IMR-90 (cell line): ENCODE measurements at regions not wholly inside any gene's neighbourhood (a gene's known extent, or its start where the extent isn't known, plus 50 kb on each side); places are given as distances from the start of the nearest gene placed in this dataset.
"Not testable (repeated sequence)": the region's sequence is repeated elsewhere in the genome, so short reads cannot be mapped to it uniquely, and the experiment has no call there.

Source experiments
- ATAC-seq: fragments of 200-7000 bp; cut with Tn5 transposase; 2 replicates; pipeline ENCODE4 v1.9.1; 2020; ENCODE audit warnings: low read depth, mild to moderate bottlenecking, moderate library complexity
- BruUV-seq: library from RNA; stranded (reverse); fragments of 400-500 nt; replicated peaks from 2 replicates; lab custom pipeline; 2021; lab: Mats Ljungman, UMichigan
- CTCF ChIA-PET: fragments of 300-600 bp; formaldehyde crosslinking; extraction: SDS; loops from one replicate; lab custom pipeline; 2021; ENCODE audit warnings: antibody characterized with exemption; lab: Yijun Ruan, JAX
- POLR2A ChIA-PET: fragments of 300-600 bp; sonication (Branson Sonifier 250); formaldehyde crosslinking; loops from one replicate; lab custom pipeline; 2022; ENCODE audit warnings: antibody characterized with exemption; ENCODE audit not compliant: unreplicated experiment; lab: Charles Lee
- DNase-seq: peaks from one replicate; pipeline ENCODE4 v3.0.0; 2013
- H2AFZ ChIP-seq: replicated peaks from 2 replicates; pipeline ENCODE3; 2013; ENCODE audit warnings: low read length, mild to moderate bottlenecking; ENCODE audit not compliant: poor library complexity
- H2AK5ac ChIP-seq: 2 replicates; pipeline ENCODE4 v1.6.1; 2013; ENCODE audit warnings: low read depth, low read length, inconsistent platforms
- H2AK9ac ChIP-seq: replicated peaks from 2 replicates; pipeline ENCODE3; 2013; ENCODE audit warnings: mild to moderate bottlenecking, low read depth, low read length, moderate library complexity; ENCODE audit not compliant: poor library complexity
- H2BK120ac ChIP-seq: 2 replicates; pipeline ENCODE4 v1.6.1; 2013; ENCODE audit warnings: low read depth, low read length, inconsistent platforms
- H2BK15ac ChIP-seq: 3 replicates; pipeline ENCODE4 v1.6.1; 2013; ENCODE audit warnings: low read depth, low read length, inconsistent platforms
- H2BK20ac ChIP-seq: 2 replicates; pipeline ENCODE4 v1.6.1; 2013; ENCODE audit warnings: low read depth, mild to moderate bottlenecking, inconsistent platforms, low read length, moderate library complexity
- H2BK5ac ChIP-seq: 2 replicates; pipeline ENCODE4 v1.6.1; 2013; ENCODE audit warnings: mild to moderate bottlenecking, low read depth, low read length, inconsistent platforms; ENCODE audit not compliant: poor library complexity, severe bottlenecking
- H3K14ac ChIP-seq: replicated peaks from 2 replicates; pipeline ENCODE4 v1.6.1; 2013; ENCODE audit warnings: low read depth, low read length, inconsistent platforms
- H3K18ac ChIP-seq: 2 replicates; pipeline ENCODE4 v1.6.1; 2013; ENCODE audit warnings: low read depth, low read length, control low read depth
- H3K23ac ChIP-seq: 2 replicates; pipeline ENCODE4 v1.6.1; 2013; ENCODE audit warnings: low read depth, low read length, inconsistent platforms
- H3K27ac ChIP-seq: 2 replicates; pipeline ENCODE4 v1.5.1; 2013; ENCODE audit warnings: mild to moderate bottlenecking, control low read depth, low read length; ENCODE audit not compliant: insufficient read depth
- H3K27me3 ChIP-seq: 2 replicates; pipeline ENCODE4 v1.6.1; 2013; ENCODE audit warnings: low read length; ENCODE audit not compliant: control insufficient read depth, insufficient read depth
- H3K36me3 ChIP-seq: 2 replicates; pipeline ENCODE4 v1.6.1; 2013; ENCODE audit warnings: low read length, mixed read lengths; ENCODE audit not compliant: control insufficient read depth, insufficient read depth
- H3K4ac ChIP-seq: 2 replicates; pipeline ENCODE4 v1.6.1; 2013; ENCODE audit warnings: low read depth, low read length, inconsistent platforms
- H3K4me1 ChIP-seq: 2 replicates; pipeline ENCODE4 v1.6.1; 2013; ENCODE audit warnings: low read length, mixed read lengths; ENCODE audit not compliant: control insufficient read depth, insufficient read depth
- H3K4me2 ChIP-seq: 2 replicates; pipeline ENCODE4 v1.6.1; 2013; ENCODE audit warnings: low read depth, mild to moderate bottlenecking, control low read depth, low read length, moderate library complexity
- H3K4me3 ChIP-seq: 2 replicates; pipeline ENCODE4 v1.5.1; 2013; ENCODE audit warnings: low read depth, mild to moderate bottlenecking, control low read depth, low read length, moderate library complexity; ENCODE audit not compliant: insufficient read depth
- H3K56ac ChIP-seq: 2 replicates; pipeline ENCODE4 v1.6.1; 2013; ENCODE audit warnings: low read length, inconsistent platforms; ENCODE audit not compliant: insufficient read depth; ENCODE audit errors: extremely low read depth
- H3K79me1 ChIP-seq, 2 experiments: 2 replicates each; pipeline ENCODE4 v1.6.1; 2013; ENCODE audit warnings: low read length in 2 of 2, inconsistent platforms in 1 of 2, low read depth in 1 of 2
- H3K9ac ChIP-seq: 2 replicates; pipeline ENCODE4 v1.6.1; 2013; ENCODE audit warnings: low read depth, low read length, control low read depth
- H3K9me1 ChIP-seq: 2 replicates; pipeline ENCODE4 v1.6.1; 2013; ENCODE audit warnings: low read length, inconsistent platforms; ENCODE audit not compliant: insufficient read depth
- H3K9me3 ChIP-seq: 2 replicates; pipeline ENCODE4 v1.6.1; 2013; ENCODE audit warnings: low read length; ENCODE audit not compliant: control insufficient read depth, insufficient read depth
- H4K20me1 ChIP-seq: 2 replicates; pipeline ENCODE4 v1.6.1; 2013; ENCODE audit warnings: low read length, inconsistent platforms; ENCODE audit not compliant: insufficient read depth
- H4K5ac ChIP-seq: 2 replicates; pipeline ENCODE4 v1.6.1; 2013; ENCODE audit warnings: mild to moderate bottlenecking, low read depth, low read length, control low read depth
- H4K8ac ChIP-seq, 2 experiments: 2 replicates each; pipeline ENCODE4 v1.6.1; 2013; ENCODE audit warnings: low read depth in 2 of 2, low read length in 2 of 2, control low read depth in 1 of 2, inconsistent platforms in 1 of 2
- H4K91ac ChIP-seq: 2 replicates; pipeline ENCODE4 v1.6.1; 2013; ENCODE audit warnings: low read depth, low read length, inconsistent platforms; ENCODE audit not compliant: insufficient read depth
- WGBS, 2 experiments: methylation state at CpG; one replicate each; pipeline versions ENCODE4 v1.1.5 to v1.1.7; 2013; ENCODE audit warnings: missing lambda C conversion rate in 2 of 2; ENCODE audit not compliant: insufficient read length in 1 of 2; ENCODE audit errors: extremely low coverage in 2 of 2; 5-methylcytosine and 5-hydroxymethylcytosine counted together
- dilution Hi-C: fragments of 300-500 bp; cut with HindIII; formaldehyde crosslinking; loops from one replicate; pipeline ENCODE4 v1.14.3; 2018; ENCODE audit warnings: low sequenced_read_pairs; ENCODE audit not compliant: unreplicated experiment
- in situ Hi-C: fragments of 300-500 bp; cut with MboI; formaldehyde crosslinking; loops from 3 replicates; pipeline ENCODE4 v1.14.3; 2019; ENCODE audit warnings: low sequenced_read_pairs, inconsistent platforms, mixed read lengths
- intact Hi-C: fragments of 100-400 bp; cut with micrococcal nuclease; formaldehyde crosslinking; loops from 2 replicates; pipeline ENCODE4 v1.10.0; 2022

GRCh38 chr17:20666689-20667088 lies 87.2 kb downstream of the CDRT15L2 start:
- dilution Hi-C loops, result not testable (repeated sequence)

GRCh38 chr17:20667712-20668111 lies 88.2 kb downstream of the CDRT15L2 start:
- H2AFZ ChIP-seq, H3K27ac ChIP-seq, ATAC-seq, H3K4ac ChIP-seq, POLR2A ChIA-PET, dilution Hi-C loops, H3K9me3 ChIP-seq, H2BK120ac ChIP-seq, H2AK9ac ChIP-seq, H2BK5ac ChIP-seq, H3K56ac ChIP-seq, H3K79me1 ChIP-seq, H3K9ac ChIP-seq, CTCF ChIA-PET, BruUV-seq, H3K4me1 ChIP-seq, H3K4me3 ChIP-seq, H4K20me1 ChIP-seq, H3K23ac ChIP-seq, H3K14ac ChIP-seq, intact Hi-C loops, H2BK20ac ChIP-seq, H3K36me3 ChIP-seq, H4K5ac ChIP-seq, H3K27me3 ChIP-seq, H3K9me1 ChIP-seq, H3K18ac ChIP-seq, DNase-seq, H2AK5ac ChIP-seq, in situ Hi-C loops, H4K91ac ChIP-seq, H4K8ac ChIP-seq, H2BK15ac ChIP-seq, H3K4me2 ChIP-seq: not testable (repeated sequence)
- no CpG with 5 or more reads among the region's 2 CpGs for WGBS, 2 experiments

More at GRCh38 chr17:20666689-20667088, 87.2 kb downstream of the CDRT15L2 start:
- CTCF ChIA-PET, H3K4me2 ChIP-seq, intact Hi-C loops, H4K91ac ChIP-seq, H3K4me1 ChIP-seq, ATAC-seq, H2AK5ac ChIP-seq, H3K23ac ChIP-seq, H4K8ac ChIP-seq, H2AK9ac ChIP-seq, H3K56ac ChIP-seq, POLR2A ChIA-PET, H3K9me3 ChIP-seq, BruUV-seq, H2BK20ac ChIP-seq, H3K4me3 ChIP-seq, H2AFZ ChIP-seq, H3K27ac ChIP-seq, H3K36me3 ChIP-seq, H3K14ac ChIP-seq, H2BK120ac ChIP-seq, H2BK5ac ChIP-seq, H3K18ac ChIP-seq, H3K9me1 ChIP-seq, H4K20me1 ChIP-seq, H3K27me3 ChIP-seq, H3K9ac ChIP-seq, H4K5ac ChIP-seq, H3K4ac ChIP-seq, in situ Hi-C loops, H2BK15ac ChIP-seq, H3K79me1 ChIP-seq: not testable (repeated sequence)
- peak; percentile 0 for DNase-seq
- 33% methylated on average over 4 of the region's 6 CpGs; no CpG with 5 or more reads in 1 of the 2 experiments for WGBS, 2 experiments
